SH-SY5Y (cell line): ENCODE measurements at regions not wholly inside any gene's neighbourhood (a gene's known extent, or its start where the extent isn't known, plus 50 kb on each side); places are given as distances from the start of the nearest gene placed in this dataset.

Experiments
- GATA2 ChIP-seq: IDR thresholded peaks from 2 replicates; pipeline ENCODE4 v1.6.1; 2011; ENCODE audit warnings: mild to moderate bottlenecking, low read depth, low read length
- GATA3 ChIP-seq: IDR thresholded peaks from 2 replicates; pipeline ENCODE4 v1.6.1; 2011; ENCODE audit warnings: low read depth, mild to moderate bottlenecking, low read length, moderate library complexity

DNA sequence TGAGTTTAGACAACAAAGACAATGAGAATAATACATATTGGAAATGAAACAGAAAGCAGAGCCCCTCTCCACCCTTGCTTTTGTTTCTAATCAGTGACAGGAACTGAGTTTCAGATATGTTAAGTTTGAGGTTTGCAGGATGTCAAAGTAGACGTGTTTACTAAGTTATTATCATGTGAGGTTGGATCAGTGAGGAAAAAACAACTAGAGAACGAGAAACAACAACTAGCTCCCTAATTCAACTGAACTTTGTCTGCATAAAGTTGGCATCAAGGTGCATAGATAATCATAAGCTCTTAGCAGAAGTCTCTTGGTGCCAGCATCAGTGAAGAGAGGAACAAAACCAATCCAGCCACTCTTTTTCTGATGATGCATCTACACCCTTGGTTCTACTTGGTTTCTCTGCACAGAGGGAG is 491.1 kb upstream of the NR2F2 start:
- no peak for TF ChIP-seq GATA2
- no peak for TF ChIP-seq GATA3
